ENCODE measurements at regions not wholly inside any gene's neighbourhood (a gene's known extent, or its start where the extent isn't known, plus 50 kb on each side); places are given as distances from the start of the nearest gene placed in this dataset.

- ChIA-PET POLR2A (no interaction called here), CTCF (no interaction called here)
- no peak for TF ChIP-seq TCF12 (IDR thresholded peaks at IDR 0.05)
- Histone ChIP-seq H3K36me3 (replicated peaks in 1 of 2; ENCODE audit: control insufficient read depth in 1 of 2, insufficient read depth in 2 of 2, low read length in 1 of 2) (no peaks in the 10 kb centered on the region), H3F3A (replicated peaks; ENCODE audit: insufficient read depth) (no peaks in the 10 kb centered on the region), H3K4me2 (no peak overlapping the region), H3K9ac (no peak overlapping the region), H3K9me3 (no peaks in the 10 kb centered on the region), H3K4me1 (ENCODE audit: control insufficient read depth in 1 of 2, insufficient read depth in 2 of 2, low read depth in 1 of 2, low read length in 1 of 2) (no peaks in the 10 kb centered on the region; a peak in 1 of 4 replicates), H4K20me1 (ENCODE audit: insufficient read depth) (no peaks in the 10 kb centered on the region), H3K9me2 (no peaks in the 10 kb centered on the region), H2AFZ (ENCODE audit: low read depth) (0 out of 2 replicates have a peak overlapping the region, but pooled peaks have one; percentile 35), H3K79me2 (ENCODE audit: insufficient read depth) (no peaks in the 10 kb centered on the region), H3K4me3 (ENCODE audit: low read depth in 2 of 2, low read length in 1 of 2) (no peak overlapping the region; a peak in 1 of 4 replicates), H3K27ac (ENCODE audit: low read depth in 2 of 2, low read length in 1 of 2) (no peak overlapping the region), H3K27me3 (ENCODE audit: insufficient read depth) (peaks cover 73% of the 10 kb centered on the region)
- WGBS (ENCODE audit: low lambda C conversion rate), result 11% methylated on average over 42 of the region's 52 CpGs
- DNase-seq, result no peak
Observed at GRCh38 chr12:38155526-38156496, 160.8 kb upstream of the ALG10B start.

GRCh38 chr12:38156497-38157245 lies 159.9 kb upstream of the ALG10B start:
- Histone ChIP-seq H4K20me1 (ENCODE audit: insufficient read depth) (no peaks in the 10 kb centered on the region), H3K4me1 (ENCODE audit: control insufficient read depth in 1 of 2, insufficient read depth in 2 of 2, low read depth in 1 of 2, low read length in 1 of 2) (no peaks in the 10 kb centered on the region; a peak in 1 of 4 replicates), H3K27ac (ENCODE audit: low read depth in 2 of 2, low read length in 1 of 2) (no peak overlapping the region), H3K9ac (no peak overlapping the region), H3K9me2 (no peaks in the 10 kb centered on the region), H3K27me3 (ENCODE audit: insufficient read depth) (peaks cover 79% of the 10 kb centered on the region), H2AFZ (ENCODE audit: low read depth) (0 out of 2 replicates have a peak overlapping the region, but pooled peaks have one; percentile 35), H3K4me3 (ENCODE audit: low read depth in 2 of 2, low read length in 1 of 2) (peak overlapping the region in 1 of 2 experiments; percentile 4; a peak in 1 of 4 replicates), H3K36me3 (replicated peaks in 1 of 2; ENCODE audit: control insufficient read depth in 1 of 2, insufficient read depth in 2 of 2, low read length in 1 of 2) (no peaks in the 10 kb centered on the region), H3K79me2 (ENCODE audit: insufficient read depth) (no peaks in the 10 kb centered on the region), H3F3A (replicated peaks; ENCODE audit: insufficient read depth) (no peaks in the 10 kb centered on the region), H3K4me2 (peak overlapping the region; percentile 28), H3K9me3 (no peaks in the 10 kb centered on the region)
- WGBS (ENCODE audit: low lambda C conversion rate), result 26% methylated on average over 30 of the region's 39 CpGs
- no peak for DNase-seq
- POLR2A ChIA-PET, result no interaction called here
- CTCF ChIA-PET, result no interaction called here
- no peak for TF ChIP-seq TAF1 (IDR thresholded peaks at IDR 0.05; ENCODE audit: borderline replicate concordance, low read depth, low read length)
- TF ChIP-seq PBX3 (IDR thresholded peaks at IDR 0.05), result no peak
- no peak for TF ChIP-seq SIN3A (IDR thresholded peaks at IDR 0.05; ENCODE audit: borderline replicate concordance, low read depth, low read length)
- TF ChIP-seq YY1 (IDR thresholded peaks at IDR 0.05; ENCODE audit: low read depth), result no peak
- TF ChIP-seq USF2 (IDR thresholded peaks at IDR 0.05; ENCODE audit: borderline replicate concordance, low read depth, low read length), result no peak
- no peak for TF ChIP-seq JUND (IDR thresholded peaks at IDR 0.05)
- no peak for TF ChIP-seq ZBTB33 (IDR thresholded peaks at IDR 0.05; ENCODE audit: borderline replicate concordance, low read depth)
- TF ChIP-seq GABPA (IDR thresholded peaks at IDR 0.05; ENCODE audit: low read depth), result no peak
- TF ChIP-seq MEF2A (IDR thresholded peaks at IDR 0.05; ENCODE audit: borderline replicate concordance, low read depth), result no peak
- no peak for TF ChIP-seq RXRA (IDR thresholded peaks at IDR 0.05; ENCODE audit: borderline replicate concordance, low read depth)

Data from SK-N-SH (cell line).